HEK293T (cell line): ENCODE measurements at regions not wholly inside any gene's neighbourhood (a gene's known extent, or its start where the extent isn't known, plus 50 kb on each side); places are given as distances from the start of the nearest gene placed in this dataset.

Source experiments
- CTCF ChIA-PET: fragments of 350-600 bp; formaldehyde crosslinking; extraction: SDS; loops from one replicate; lab custom pipeline; 2021; ENCODE audit warnings: antibody characterized with exemption, inconsistent platforms; lab: Yijun Ruan, JAX
- POLR2A ChIA-PET: fragments of 350-600 bp; formaldehyde crosslinking; extraction: SDS; loops from one replicate; lab custom pipeline; 2020; ENCODE audit warnings: antibody characterized with exemption, inconsistent platforms; lab: Yijun Ruan, JAX
- DNase-seq: peaks from one replicate; pipeline ENCODE4 v3.0.0; 2012; ENCODE audit warnings: mixed read lengths; ENCODE audit errors: extremely low spot score
- ARNT ChIP-seq: fragments of 450-650 bp; IDR thresholded peaks from 2 replicates; pipeline ENCODE4 v1.6.1; 2017; ENCODE audit warnings: mild to moderate bottlenecking
- BHLHE40 ChIP-seq: fragments of 450-650 bp; IDR thresholded peaks from 2 replicates; pipeline ENCODE4 v1.6.1; 2016; ENCODE audit warnings: mild to moderate bottlenecking, moderate library complexity, borderline replicate concordance
- CTBP1 ChIP-seq: fragments of 450-650 bp; IDR thresholded peaks from 2 replicates; pipeline ENCODE4 v1.6.1; 2016; ENCODE audit warnings: borderline replicate concordance
- ELF4 ChIP-seq: fragments of 450-650 bp; IDR thresholded peaks from 2 replicates; pipeline ENCODE4 v1.6.1; 2017; ENCODE audit warnings: antibody characterized with exemption
- FOXA1 ChIP-seq: fragments of 450-650 bp; IDR thresholded peaks from 2 replicates; pipeline ENCODE4 v1.6.1; 2016; ENCODE audit warnings: mild to moderate bottlenecking
- FOXK2 ChIP-seq: fragments of 450-650 bp; IDR thresholded peaks from 2 replicates; pipeline ENCODE4 v1.6.1; 2016; ENCODE audit warnings: mild to moderate bottlenecking
- FOXM1 ChIP-seq: fragments of 450-650 bp; IDR thresholded peaks from 2 replicates; pipeline ENCODE4 v1.6.1; 2017; ENCODE audit warnings: mild to moderate bottlenecking, borderline replicate concordance
- HDGF ChIP-seq: fragments of 450-650 bp; IDR thresholded peaks from 2 replicates; pipeline ENCODE4 v1.6.1; 2017; ENCODE audit warnings: antibody characterized with exemption, borderline replicate concordance
- L3MBTL2 ChIP-seq: fragments of 450-650 bp; conservative IDR thresholded peaks from 2 replicates; pipeline ENCODE4 v1.6.1; 2016; ENCODE audit warnings: mild to moderate bottlenecking
- LEF1 ChIP-seq: fragments of 450-650 bp; IDR thresholded peaks from 2 replicates; pipeline ENCODE4 v1.6.1; 2017; ENCODE audit warnings: mild to moderate bottlenecking, borderline replicate concordance
- NFRKB ChIP-seq: fragments of 450-650 bp; IDR thresholded peaks from 2 replicates; pipeline ENCODE4 v1.6.1; 2016; ENCODE audit warnings: mild to moderate bottlenecking, moderate library complexity
- SP1 ChIP-seq: fragments of 450-650 bp; IDR thresholded peaks from 2 replicates; pipeline ENCODE4 v1.6.1; 2017
- SUZ12 ChIP-seq: fragments of 450-650 bp; IDR thresholded peaks from 2 replicates; pipeline ENCODE4 v1.6.1; 2016; ENCODE audit warnings: mild to moderate bottlenecking
- TARDBP ChIP-seq: fragments of 450-650 bp; IDR thresholded peaks from 2 replicates; pipeline ENCODE4 v1.6.1; 2016
- ZNF384 ChIP-seq: fragments of 450-650 bp; IDR thresholded peaks from 2 replicates; pipeline ENCODE4 v1.6.1; 2016
- TF ChIP-seq, protein P1 (sequence below): fragments of 450-650 bp; IDR thresholded peaks from 2 replicates; pipeline ENCODE4 v1.6.1; 2016

- DNase-seq, result no peak
- POLR2A ChIA-PET, result no interaction called here
- CTCF ChIA-PET, result no interaction called here
- TF ChIP-seq BHLHE40, result no peak
- no peak for TF ChIP-seq FOXA1
- TF ChIP-seq NFRKB, result no peak
- TF ChIP-seq CTBP1, result no peak
- TF ChIP-seq ELF4, result no peak
- TF ChIP-seq, protein P1, sequence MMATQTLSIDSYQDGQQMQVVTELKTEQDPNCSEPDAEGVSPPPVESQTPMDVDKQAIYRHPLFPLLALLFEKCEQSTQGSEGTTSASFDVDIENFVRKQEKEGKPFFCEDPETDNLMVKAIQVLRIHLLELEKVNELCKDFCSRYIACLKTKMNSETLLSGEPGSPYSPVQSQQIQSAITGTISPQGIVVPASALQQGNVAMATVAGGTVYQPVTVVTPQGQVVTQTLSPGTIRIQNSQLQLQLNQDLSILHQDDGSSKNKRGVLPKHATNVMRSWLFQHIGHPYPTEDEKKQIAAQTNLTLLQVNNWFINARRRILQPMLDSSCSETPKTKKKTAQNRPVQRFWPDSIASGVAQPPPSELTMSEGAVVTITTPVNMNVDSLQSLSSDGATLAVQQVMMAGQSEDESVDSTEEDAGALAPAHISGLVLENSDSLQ, result no peak
- no peak for TF ChIP-seq ARNT
- TF ChIP-seq FOXM1, result no peak
Observed at GRCh38 chr5:2677689-2678088, 73.8 kb downstream of the IRX2 start.

- ChIA-PET POLR2A (no interaction called here), CTCF (no interaction called here)
- TF ChIP-seq SP1 (no peak), ARNT (no peak), NFRKB (no peak), FOXA1 (no peak)
- no peak for DNase-seq
Observed at GRCh38 chr5:2675548-2675947, 75.9 kb downstream of the IRX2 start.

DNA sequence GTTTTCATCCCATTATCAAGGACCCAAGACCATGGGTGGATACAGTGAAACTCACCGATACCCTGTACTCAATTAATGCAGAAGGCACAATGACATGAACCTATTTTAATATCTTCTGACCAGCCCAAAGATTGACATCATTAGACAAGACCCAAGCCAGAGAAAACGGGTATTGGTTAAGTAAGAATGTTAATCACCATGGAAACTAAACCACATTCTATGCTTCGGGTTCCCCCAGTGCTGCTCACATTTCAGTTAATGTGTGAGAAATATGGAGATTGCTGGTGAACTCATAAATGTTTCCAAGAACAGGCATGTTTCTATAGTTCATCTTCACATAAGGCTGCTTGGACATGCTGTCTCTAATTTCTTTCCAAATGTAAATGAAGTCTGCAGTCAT lies 77.0 kb downstream of the IRX2 start:
- POLR2A ChIA-PET, result no interaction called here
- TF ChIP-seq FOXA1 (no peak), LEF1 (no peak), SUZ12 (no peak), ARNT (no peak), ELF4 (no peak), ZNF384 (no peak), SP1 (no peak), FOXK2 (no peak), HDGF (no peak), L3MBTL2 (no peak), FOXM1 (no peak), BHLHE40 (no peak), CTBP1 (no peak), NFRKB (no peak), TARDBP (no peak)
- TF ChIP-seq, protein P1, result no peak
- CTCF ChIA-PET, result no interaction called here
- no peak for DNase-seq

GRCh38 chr5:2670940-2671339 lies 80.5 kb downstream of the IRX2 start:
- POLR2A ChIA-PET, result no interaction called here
- CTCF ChIA-PET, result no interaction called here
- TF ChIP-seq ZNF384, result no peak
- no peak for TF ChIP-seq NFRKB
- TF ChIP-seq, protein P1, result no peak
- no peak for TF ChIP-seq FOXK2
- no peak for TF ChIP-seq FOXM1
- TF ChIP-seq ARNT, result no peak
- TF ChIP-seq SP1, result no peak
- TF ChIP-seq BHLHE40, result no peak
- TF ChIP-seq SUZ12, result no peak
- no peak for DNase-seq

GRCh38 chr5:2669913-2670312 lies 81.6 kb downstream of the IRX2 start:
- DNase-seq, result no peak
- CTCF ChIA-PET, result no interaction called here
- TF ChIP-seq, protein P1, result no peak
- TF ChIP-seq FOXM1, result no peak
- no peak for TF ChIP-seq L3MBTL2
- no peak for TF ChIP-seq FOXA1
- no peak for TF ChIP-seq TARDBP
- TF ChIP-seq ELF4, result no peak
- no peak for TF ChIP-seq SUZ12
- TF ChIP-seq ZNF384, result no peak
- no peak for TF ChIP-seq SP1
- TF ChIP-seq LEF1, result no peak
- TF ChIP-seq BHLHE40, result no peak
- no peak for TF ChIP-seq FOXK2
- TF ChIP-seq HDGF, result no peak
- no peak for TF ChIP-seq ARNT
- no peak for TF ChIP-seq NFRKB
- POLR2A ChIA-PET, result no interaction called here

GRCh38 chr5:2669259-2669658 lies 82.2 kb downstream of the IRX2 start:
- ChIA-PET CTCF (no interaction called here), POLR2A (no interaction called here)
- TF ChIP-seq BHLHE40 (no peak), FOXK2 (no peak), ARNT (no peak), TARDBP (no peak), FOXA1 (no peak), HDGF (no peak), ELF4 (no peak), SUZ12 (no peak), NFRKB (no peak), ZNF384 (no peak), L3MBTL2 (no peak), SP1 (no peak), CTBP1 (no peak), LEF1 (no peak)
- TF ChIP-seq, protein P1, result no peak
- DNase-seq, result no peak
